HEK293 (cell line): ENCODE measurements at regions not wholly inside any gene's neighbourhood (a gene's known extent, or its start where the extent isn't known, plus 50 kb on each side); places are given as distances from the start of the nearest gene placed in this dataset.

Source experiments
- BCL11A ChIP-seq: fragments of 450-650 bp; formaldehyde crosslinking; IDR thresholded peaks from 2 replicates; pipeline ENCODE4 v1.5.1; 2016; ENCODE audit warnings: low read depth, missing biosample characterization, missing genetic modification characterization
- PRDM1 ChIP-seq: fragments of 450-650 bp; formaldehyde crosslinking; IDR thresholded peaks from 2 replicates; pipeline ENCODE4; 2016; ENCODE audit warnings: missing biosample characterization, missing genetic modification characterization
- SCRT1 ChIP-seq: fragments of 450-650 bp; formaldehyde crosslinking; IDR thresholded peaks from 2 replicates; pipeline ENCODE4 v1.5.1; 2016; ENCODE audit warnings: missing biosample characterization, missing genetic modification characterization, borderline replicate concordance
- ZBTB20 ChIP-seq: fragments of 450-650 bp; formaldehyde crosslinking; IDR thresholded peaks from 2 replicates; pipeline ENCODE4 v1.5.1; 2016; ENCODE audit warnings: missing biosample characterization, missing genetic modification characterization
- ZBTB48 ChIP-seq: fragments of 450-650 bp; formaldehyde crosslinking; IDR thresholded peaks from 2 replicates; pipeline ENCODE4 v1.5.1; 2016; ENCODE audit warnings: missing biosample characterization, missing genetic modification characterization
- ZNF394 ChIP-seq: fragments of 450-650 bp; formaldehyde crosslinking; IDR thresholded peaks from 2 replicates; pipeline ENCODE4 v1.5.1; 2016; ENCODE audit warnings: missing biosample characterization, missing genetic modification characterization, mild to moderate bottlenecking, moderate library complexity, borderline replicate concordance
- TF ChIP-seq, protein P1 (sequence below): fragments of 450-650 bp; formaldehyde crosslinking; IDR thresholded peaks from 2 replicates; pipeline ENCODE4 v1.5.1; 2016; ENCODE audit warnings: missing biosample characterization, missing genetic modification characterization

- TF ChIP-seq, protein P1, sequence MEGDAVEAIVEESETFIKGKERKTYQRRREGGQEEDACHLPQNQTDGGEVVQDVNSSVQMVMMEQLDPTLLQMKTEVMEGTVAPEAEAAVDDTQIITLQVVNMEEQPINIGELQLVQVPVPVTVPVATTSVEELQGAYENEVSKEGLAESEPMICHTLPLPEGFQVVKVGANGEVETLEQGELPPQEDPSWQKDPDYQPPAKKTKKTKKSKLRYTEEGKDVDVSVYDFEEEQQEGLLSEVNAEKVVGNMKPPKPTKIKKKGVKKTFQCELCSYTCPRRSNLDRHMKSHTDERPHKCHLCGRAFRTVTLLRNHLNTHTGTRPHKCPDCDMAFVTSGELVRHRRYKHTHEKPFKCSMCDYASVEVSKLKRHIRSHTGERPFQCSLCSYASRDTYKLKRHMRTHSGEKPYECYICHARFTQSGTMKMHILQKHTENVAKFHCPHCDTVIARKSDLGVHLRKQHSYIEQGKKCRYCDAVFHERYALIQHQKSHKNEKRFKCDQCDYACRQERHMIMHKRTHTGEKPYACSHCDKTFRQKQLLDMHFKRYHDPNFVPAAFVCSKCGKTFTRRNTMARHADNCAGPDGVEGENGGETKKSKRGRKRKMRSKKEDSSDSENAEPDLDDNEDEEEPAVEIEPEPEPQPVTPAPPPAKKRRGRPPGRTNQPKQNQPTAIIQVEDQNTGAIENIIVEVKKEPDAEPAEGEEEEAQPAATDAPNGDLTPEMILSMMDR (tag by site-specific recombination): no peak
- TF ChIP-seq ZBTB20 (tag by site-specific recombination) (no peak), ZNF394 (no peak), ZBTB48 (tag by site-specific recombination) (no peak), BCL11A (tag by site-specific recombination) (no peak), SCRT1 (tag by site-specific recombination) (no peak), PRDM1 (tag by site-specific recombination) (no peak)
Observed at GRCh38 chr3:168336276-168336675, 240.6 kb upstream of the GOLIM4 start.
